Activated CD8-positive, alpha-beta T cell treated with anti-CD3 and anti-CD28 coated beads for 36 hours (primary cell): ENCODE measurements at regions not wholly inside any gene's neighbourhood (a gene's known extent, or its start where the extent isn't known, plus 50 kb on each side); places are given as distances from the start of the nearest gene placed in this dataset.

Source experiments
- ATAC-seq: fragments of 200-7000 bp; cut with Tn5 transposase; one replicate; pipeline ENCODE4 v1.10.0; 2021; ENCODE audit warnings: mild to moderate bottlenecking, moderate library complexity
- CTCF ChIA-PET: fragments of 350-600 bp; sonication (Branson Sonifier 250); formaldehyde crosslinking; loops from one replicate; lab custom pipeline; 2021; ENCODE audit warnings: antibody characterized with exemption; lab: Charles Lee
- POLR2A ChIA-PET: fragments of 350-600 bp; sonication (Branson Sonifier 250); formaldehyde crosslinking; loops from one replicate; lab custom pipeline; 2021; ENCODE audit warnings: antibody characterized with exemption; lab: Charles Lee
- DNase-seq: peaks from one replicate; pipeline ENCODE4 v3.0.0-alpha.2; 2020
- H3K27ac Mint-ChIP-seq: one replicate; pipeline ENCODE4 v1.8.0; 2021; ENCODE audit warnings: mild to moderate bottlenecking, mixed read lengths
- H3K27me3 Mint-ChIP-seq: one replicate; pipeline ENCODE4 v1.8.0; 2021; ENCODE audit warnings: mixed read lengths
- H3K36me3 Mint-ChIP-seq: one replicate; pipeline ENCODE4 v1.8.0; 2021; ENCODE audit warnings: low read depth, mixed read lengths
- H3K4me1 Mint-ChIP-seq: one replicate; pipeline ENCODE4 v1.8.0; 2021; ENCODE audit warnings: low read depth, mixed read lengths
- H3K4me3 Mint-ChIP-seq: one replicate; pipeline ENCODE4 v1.8.0; 2021; ENCODE audit warnings: mild to moderate bottlenecking, moderate library complexity, mixed read lengths
- H3K9me3 Mint-ChIP-seq: one replicate; pipeline ENCODE4 v1.8.0; 2021; ENCODE audit warnings: mixed read lengths
- intact Hi-C: fragments of 100-400 bp; cut with micrococcal nuclease; formaldehyde crosslinking; loops from one replicate; pipeline ENCODE4 v1.10.0; 2022
- TF ChIP-seq, protein P1 (sequence below): fragments of 200-600 bp; IDR thresholded peaks from one replicate; pipeline ENCODE4 v1.8.0; 2022; ENCODE audit warnings: antibody characterized with exemption, mild to moderate bottlenecking

DNA sequence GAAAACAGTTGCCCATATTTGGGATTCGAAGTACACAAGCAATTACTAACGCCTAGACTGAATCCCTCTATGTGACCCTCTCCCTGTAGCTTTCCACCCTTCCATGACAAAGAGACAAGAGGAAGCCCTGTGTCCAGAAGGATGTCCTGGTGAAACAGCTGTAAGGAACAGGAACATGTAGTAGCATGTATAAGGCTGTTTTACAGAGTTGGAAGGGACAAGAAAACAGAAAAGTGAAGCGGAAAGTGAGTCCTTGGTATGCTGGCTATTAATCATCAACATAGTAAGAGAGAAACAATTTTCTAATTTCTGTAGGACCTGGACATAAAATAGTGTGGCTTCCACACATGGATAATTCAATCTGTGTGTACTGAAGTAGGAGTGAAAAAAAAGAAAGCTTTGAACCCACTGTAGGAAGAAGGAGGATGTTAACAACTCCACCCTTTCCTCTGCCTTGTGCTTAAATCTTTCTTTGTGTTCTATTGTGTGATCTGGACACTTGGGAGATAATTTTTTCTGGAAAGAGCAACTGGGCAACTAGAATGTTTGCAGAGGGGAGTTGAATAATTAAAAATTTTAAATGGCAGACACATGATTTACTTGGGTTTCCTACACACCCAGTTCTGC lies 162.3 kb upstream of the ZSWIM2 start:
- ChIA-PET POLR2A (interaction anchor here (1.1 kb wide), 1 partner anchor 9 kb away, joined by 3 read pairs; no protein-coding TSS in a partner anchor), CTCF (no interaction called here)
- Mint-ChIP-seq H3K27ac (no peak overlapping the region), H3K4me3 (no peak overlapping the region), H3K27me3 (no peaks in the 10 kb centered on the region), H3K4me1 (no peaks in the 10 kb centered on the region), H3K9me3 (no peaks in the 10 kb centered on the region), H3K36me3 (no peaks in the 10 kb centered on the region)
- DNase-seq (no peak), ATAC-seq (no peak)
- TF ChIP-seq, protein P1, sequence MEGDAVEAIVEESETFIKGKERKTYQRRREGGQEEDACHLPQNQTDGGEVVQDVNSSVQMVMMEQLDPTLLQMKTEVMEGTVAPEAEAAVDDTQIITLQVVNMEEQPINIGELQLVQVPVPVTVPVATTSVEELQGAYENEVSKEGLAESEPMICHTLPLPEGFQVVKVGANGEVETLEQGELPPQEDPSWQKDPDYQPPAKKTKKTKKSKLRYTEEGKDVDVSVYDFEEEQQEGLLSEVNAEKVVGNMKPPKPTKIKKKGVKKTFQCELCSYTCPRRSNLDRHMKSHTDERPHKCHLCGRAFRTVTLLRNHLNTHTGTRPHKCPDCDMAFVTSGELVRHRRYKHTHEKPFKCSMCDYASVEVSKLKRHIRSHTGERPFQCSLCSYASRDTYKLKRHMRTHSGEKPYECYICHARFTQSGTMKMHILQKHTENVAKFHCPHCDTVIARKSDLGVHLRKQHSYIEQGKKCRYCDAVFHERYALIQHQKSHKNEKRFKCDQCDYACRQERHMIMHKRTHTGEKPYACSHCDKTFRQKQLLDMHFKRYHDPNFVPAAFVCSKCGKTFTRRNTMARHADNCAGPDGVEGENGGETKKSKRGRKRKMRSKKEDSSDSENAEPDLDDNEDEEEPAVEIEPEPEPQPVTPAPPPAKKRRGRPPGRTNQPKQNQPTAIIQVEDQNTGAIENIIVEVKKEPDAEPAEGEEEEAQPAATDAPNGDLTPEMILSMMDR: no peak
- intact Hi-C loops: no loop called here

DNA sequence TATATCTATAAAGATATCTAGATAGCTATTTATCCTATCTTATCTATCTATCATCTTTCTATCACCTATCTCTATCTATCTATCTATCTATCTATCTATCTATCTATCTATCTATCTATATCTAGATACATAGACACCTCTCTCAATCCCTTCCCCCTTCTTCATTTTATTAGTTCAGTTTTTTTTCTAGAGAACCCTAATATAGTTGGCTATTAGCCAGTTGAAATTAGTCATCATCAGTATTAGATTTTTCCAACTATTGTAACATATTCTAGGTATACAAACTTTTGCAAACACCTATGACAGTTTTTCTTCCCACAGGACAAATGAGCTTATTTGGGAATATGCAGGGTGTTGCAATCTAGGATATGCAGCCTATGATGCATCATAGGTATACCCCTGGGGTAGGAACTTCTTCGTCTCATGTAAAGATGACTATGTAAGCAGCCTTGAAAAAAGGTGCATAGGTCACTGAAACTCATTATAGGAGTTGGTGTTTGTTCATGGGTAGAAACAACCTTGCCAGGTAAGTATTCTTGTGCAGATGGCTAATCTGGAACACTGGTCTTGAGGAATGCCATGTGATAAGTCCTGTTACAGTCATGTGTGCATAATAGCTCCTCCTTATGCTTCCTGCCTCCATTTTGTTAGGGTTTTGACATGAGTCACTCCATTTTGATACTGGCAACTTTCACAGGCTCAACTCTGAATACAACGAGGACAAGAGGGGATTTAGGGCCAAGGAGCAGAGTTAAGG lies 160.7 kb upstream of the ZSWIM2 start:
- intact Hi-C loops: no loop called here
- no peaks in the 10 kb centered on the region for H3K27me3 Mint-ChIP-seq
- DNase-seq (no peak), ATAC-seq (no peak)
- ChIA-PET POLR2A (no interaction called here), CTCF (interaction anchor here (1.0 kb wide), 1 partner anchor 108 kb away, joined by 3 read pairs; no protein-coding TSS in a partner anchor)
- H3K27ac Mint-ChIP-seq: no peak overlapping the region
- TF ChIP-seq, protein P1: no peak
- no peaks in the 10 kb centered on the region for H3K4me1 Mint-ChIP-seq
- H3K4me3 Mint-ChIP-seq: no peak overlapping the region
- no peaks in the 10 kb centered on the region for H3K9me3 Mint-ChIP-seq
- H3K36me3 Mint-ChIP-seq: no peaks in the 10 kb centered on the region

DNA sequence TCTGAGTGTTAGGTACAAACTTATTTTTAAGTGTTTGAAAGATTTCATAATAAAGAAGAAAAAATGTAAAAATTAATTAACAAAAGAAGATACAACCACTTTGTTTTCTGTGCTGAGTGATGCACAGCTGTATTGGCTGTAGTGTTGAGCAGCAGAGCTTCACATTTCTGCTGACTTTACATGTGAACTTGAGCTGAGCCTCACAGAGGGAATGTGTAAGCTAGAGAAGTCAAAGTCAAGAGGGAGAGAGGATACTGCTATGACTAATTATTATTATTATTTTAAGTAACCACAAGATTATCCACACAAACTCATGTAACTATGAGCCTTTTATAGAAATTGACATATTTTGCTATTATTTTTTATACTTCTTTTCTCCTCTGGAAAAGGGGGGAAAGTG lies 159.1 kb upstream of the ZSWIM2 start:
- POLR2A ChIA-PET: no interaction called here
- no peak overlapping the region for H3K4me3 Mint-ChIP-seq
- TF ChIP-seq, protein P1: no peak
- H3K27ac Mint-ChIP-seq: no peak overlapping the region
- intact Hi-C loops: no loop called here
- no peaks in the 10 kb centered on the region for H3K4me1 Mint-ChIP-seq
- ATAC-seq (no peak), DNase-seq (no peak)
- no peaks in the 10 kb centered on the region for H3K36me3 Mint-ChIP-seq
- CTCF ChIA-PET: no interaction called here
- H3K27me3 Mint-ChIP-seq: no peaks in the 10 kb centered on the region
- no peaks in the 10 kb centered on the region for H3K9me3 Mint-ChIP-seq

DNA sequence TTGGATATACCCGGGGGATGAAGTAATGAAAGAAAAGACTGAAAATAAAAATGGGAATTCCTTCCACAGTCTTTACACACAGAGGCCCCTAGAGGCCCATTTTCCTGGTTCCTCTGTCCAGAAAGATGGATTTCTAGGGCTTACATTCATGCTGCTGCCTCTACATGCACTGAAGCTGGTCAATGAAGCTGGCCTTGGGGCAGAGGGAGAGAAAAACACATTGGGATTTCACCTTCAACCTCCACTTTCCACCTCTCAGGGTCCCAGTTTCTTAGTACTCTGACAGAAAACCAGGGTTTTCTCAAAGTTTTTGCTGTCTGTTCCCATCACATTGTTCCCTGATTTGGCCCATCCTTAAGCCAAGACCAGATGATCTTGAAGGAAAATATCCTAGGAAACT lies 154.6 kb upstream of the ZSWIM2 start:
- ChIA-PET CTCF (no interaction called here), POLR2A (no interaction called here)
- Mint-ChIP-seq H3K27ac (no peak overlapping the region), H3K9me3 (no peaks in the 10 kb centered on the region), H3K27me3 (peaks cover 2% of the 10 kb centered on the region), H3K4me1 (no peaks in the 10 kb centered on the region), H3K36me3 (no peaks in the 10 kb centered on the region), H3K4me3 (no peak overlapping the region)
- ATAC-seq (no peak), DNase-seq (no peak)
- TF ChIP-seq, protein P1: no peak
- intact Hi-C loops: no loop called here

DNA sequence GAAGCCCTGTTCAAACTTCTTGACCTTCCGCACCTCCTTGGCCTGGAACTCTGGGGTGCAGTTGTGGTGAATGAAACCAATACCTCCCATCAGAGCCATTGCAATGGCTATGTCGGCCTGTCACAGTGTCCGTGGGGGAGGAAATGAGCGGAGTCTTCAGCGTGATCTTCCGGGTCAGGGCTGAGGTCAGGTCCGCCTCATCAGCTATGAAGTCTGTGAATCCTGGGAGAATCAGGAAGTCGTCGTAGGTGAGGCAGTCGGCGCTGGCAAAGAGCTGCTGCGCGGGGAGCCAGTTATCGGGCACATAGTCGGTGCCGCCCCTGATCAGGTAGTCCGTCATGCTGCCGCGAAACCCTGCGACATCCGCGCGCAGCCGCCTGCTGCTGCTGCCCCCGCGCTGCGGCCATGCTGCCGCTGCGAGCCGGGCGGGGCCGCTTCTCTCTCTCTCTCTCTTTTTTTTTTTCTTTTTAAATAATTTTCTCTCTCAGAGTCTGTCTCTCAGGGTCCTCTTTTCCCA lies 154.1 kb upstream of the ZSWIM2 start:
- ChIA-PET POLR2A (interaction anchor here (0.9 kb wide), 1 partner anchor 8 kb away, joined by 3 read pairs; no protein-coding TSS in a partner anchor), CTCF (no interaction called here)
- Mint-ChIP-seq H3K9me3 (no peaks in the 10 kb centered on the region), H3K27ac (no peak overlapping the region), H3K4me3 (no peak overlapping the region), H3K36me3 (no peaks in the 10 kb centered on the region), H3K4me1 (no peaks in the 10 kb centered on the region), H3K27me3 (peaks cover 2% of the 10 kb centered on the region)
- ATAC-seq (no peak), DNase-seq (no peak)
- TF ChIP-seq, protein P1: no peak
- intact Hi-C loops: no loop called here
